GM21360 (cell line): ENCODE measurements at regions not wholly inside any gene's neighbourhood (a gene's known extent, or its start where the extent isn't known, plus 50 kb on each side); places are given as distances from the start of the nearest gene placed in this dataset.
"Not testable (repeated sequence)": the region's sequence is repeated elsewhere in the genome, so short reads cannot be mapped to it uniquely, and the experiment has no call there.

Source experiments
- ATAC-seq: cut with Tn5 transposase; IDR thresholded peaks from one replicate; pipeline ENCODE4 v1.9.1; 2021; ENCODE audit warnings: mild to moderate bottlenecking, moderate library complexity; ENCODE audit not compliant: unreplicated experiment

DNA sequence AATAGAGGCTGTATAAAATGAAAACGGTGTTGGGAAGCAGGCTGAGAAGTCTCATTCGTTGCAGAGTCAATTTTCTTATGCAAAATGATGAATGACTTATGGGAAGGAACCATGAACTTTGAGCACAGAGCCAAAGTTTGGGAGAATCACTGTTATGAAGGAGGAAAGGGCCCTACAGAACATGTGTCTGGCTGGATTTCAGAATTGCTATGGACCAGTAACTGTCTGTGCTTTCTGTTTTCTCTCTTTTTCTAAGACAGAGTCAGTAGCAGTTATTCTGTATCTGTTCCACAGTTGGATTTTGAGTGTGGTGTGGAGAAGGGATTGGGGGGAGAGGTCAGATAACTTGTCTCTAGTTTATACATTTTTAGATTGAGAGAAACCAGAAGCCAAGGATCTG lies 265.0 kb upstream of the HS3ST1 start:
- ATAC-seq, result no peak

DNA sequence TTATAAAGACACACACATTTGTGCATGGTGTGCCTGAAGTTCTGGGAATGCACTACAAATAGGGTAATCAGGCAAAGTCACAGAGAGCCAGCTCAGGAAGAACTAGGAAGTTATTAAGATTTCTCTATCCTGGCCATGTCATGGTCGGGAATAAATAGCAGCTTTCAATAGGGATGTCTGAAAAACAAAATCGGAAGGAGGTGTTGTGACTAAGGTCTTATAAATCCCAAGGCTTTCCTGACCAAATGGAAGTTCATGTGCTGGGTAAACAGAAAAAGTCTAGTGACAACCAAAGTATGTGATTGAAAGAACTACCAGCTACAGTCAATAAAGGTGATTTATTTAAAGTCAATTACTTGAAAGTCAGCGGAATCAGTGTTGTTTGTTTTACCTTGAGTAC lies 262.5 kb upstream of the HS3ST1 start:
- ATAC-seq, result no peak

DNA sequence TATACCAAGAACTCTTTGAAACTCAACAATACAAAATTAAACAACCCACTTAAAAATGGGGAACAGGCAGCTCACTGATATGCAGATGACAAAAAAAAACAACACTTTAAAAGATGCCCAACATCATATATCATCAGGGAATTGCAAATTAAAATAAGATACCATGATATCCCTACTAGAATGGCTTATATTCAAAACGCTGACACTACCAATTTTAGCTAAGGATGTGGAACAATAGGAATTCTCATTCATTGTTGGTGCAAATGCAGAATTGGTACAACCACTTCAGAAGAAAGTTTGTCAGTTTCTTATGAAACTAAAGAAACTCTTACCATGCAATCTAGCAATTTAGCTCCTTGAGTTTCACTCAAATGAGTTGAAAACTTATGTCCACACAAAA lies 259.0 kb upstream of the HS3ST1 start:
- ATAC-seq, result no peak

DNA sequence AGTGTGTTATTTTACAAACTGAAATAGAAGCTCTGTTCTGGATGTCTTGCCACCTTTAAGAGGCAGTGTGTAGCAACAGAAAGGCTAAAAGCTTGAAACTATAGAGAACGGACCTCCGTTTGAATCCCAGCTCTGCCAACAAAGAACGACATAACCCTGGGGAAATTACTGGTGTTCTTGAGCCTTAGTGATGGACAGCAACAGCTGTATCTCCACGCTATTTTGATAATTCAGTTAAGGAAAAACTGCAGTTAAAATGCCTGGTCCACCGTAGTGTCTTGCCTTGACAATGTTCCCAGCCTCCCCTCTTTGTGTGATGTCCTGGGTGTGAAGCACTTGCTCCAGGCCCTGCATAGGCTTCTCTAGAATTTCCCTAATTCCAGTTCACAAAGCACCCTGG lies 256.8 kb upstream of the HS3ST1 start:
- ATAC-seq, result no peak

DNA sequence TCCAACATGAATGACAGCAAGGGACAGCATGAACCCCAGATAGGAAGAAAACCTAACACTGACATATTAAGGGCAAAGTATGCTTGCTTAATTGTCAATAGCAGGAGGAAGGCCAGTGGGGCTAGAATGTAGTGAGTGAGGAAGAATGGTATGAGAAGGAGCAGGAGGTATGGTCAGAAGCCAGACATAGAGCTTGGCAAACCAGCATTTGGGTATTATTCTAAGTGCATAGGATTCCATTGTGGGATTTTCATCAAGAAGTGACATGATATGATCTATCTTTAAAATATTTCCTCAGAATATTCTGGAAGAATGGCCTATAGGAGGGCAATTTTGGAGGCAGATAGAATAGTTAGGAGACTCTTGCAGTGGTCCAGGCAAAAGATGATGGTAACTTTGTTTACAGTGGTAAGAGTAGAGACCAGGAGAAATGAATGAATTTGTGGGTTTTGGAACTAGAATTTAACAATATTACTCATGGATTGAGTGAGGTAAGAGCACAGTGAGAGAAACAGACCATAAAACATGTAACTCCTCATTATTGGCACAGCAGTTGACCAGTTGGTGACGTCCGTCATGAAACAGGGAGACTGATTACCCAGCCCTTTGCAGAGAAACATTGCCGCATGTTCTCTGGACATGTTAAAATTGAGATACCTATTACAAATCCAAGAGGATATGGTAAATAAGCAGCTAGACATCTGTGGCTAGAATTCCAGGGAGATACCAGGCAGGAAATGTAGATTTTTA lies 246.5 kb upstream of the HS3ST1 start:
- no peak for ATAC-seq

DNA sequence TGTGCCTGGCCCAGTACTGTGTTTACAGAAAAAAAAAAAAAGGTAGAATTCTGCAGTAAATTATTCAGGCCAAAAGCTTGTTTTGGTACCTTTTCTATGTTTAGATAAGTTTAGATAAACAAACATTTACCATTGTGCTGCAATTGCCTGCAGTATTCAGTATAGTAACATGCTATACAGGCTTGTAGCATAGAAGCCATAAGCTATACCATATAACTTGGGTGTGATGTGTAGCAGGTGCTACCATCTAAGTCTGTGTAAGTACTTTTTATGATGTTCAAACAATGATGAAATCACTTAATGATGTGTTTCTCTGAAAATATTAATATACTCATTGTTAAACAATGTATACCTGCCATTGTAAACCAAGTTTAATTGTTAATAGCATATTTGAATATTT lies 241.6 kb upstream of the HS3ST1 start:
- no peak for ATAC-seq

DNA sequence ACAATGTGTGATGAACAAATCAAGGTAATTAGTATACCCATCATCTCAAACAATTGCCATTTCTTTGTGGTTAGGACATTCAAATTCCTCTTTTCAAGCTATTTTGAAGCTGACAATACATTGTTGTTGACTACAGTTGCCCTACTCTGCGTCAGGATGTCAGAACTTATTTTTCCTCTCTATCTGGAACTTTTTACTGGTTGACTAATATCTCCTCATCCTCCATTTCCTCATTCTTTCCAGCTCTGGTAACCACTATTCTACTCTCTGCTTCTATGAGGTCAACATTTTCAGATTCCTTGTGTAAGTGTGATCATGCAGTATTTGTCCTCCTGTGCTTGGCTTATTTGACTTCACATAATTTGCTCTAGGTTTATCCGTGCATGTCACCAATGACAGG lies 240.5 kb upstream of the HS3ST1 start:
- no peak for ATAC-seq

DNA sequence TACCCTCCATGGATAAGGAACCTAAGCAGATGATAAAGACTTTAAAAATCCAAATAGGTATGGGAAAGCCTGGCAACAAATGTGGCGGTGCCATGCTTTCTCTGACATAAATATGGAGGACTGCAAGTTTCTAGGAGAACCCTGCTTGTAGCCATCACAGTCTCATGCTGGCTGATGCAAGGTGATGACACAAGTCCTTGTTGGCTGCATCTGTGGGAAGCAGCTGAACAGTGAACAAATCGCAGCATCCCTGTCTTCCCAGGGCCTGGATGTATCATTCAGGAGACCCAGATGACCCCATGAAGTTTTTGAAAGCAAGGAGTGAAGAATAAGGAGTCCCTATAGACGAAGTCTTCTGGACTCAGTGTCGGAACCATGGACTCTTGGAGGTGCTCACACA lies 234.4 kb upstream of the HS3ST1 start:
- ATAC-seq, result no peak

DNA sequence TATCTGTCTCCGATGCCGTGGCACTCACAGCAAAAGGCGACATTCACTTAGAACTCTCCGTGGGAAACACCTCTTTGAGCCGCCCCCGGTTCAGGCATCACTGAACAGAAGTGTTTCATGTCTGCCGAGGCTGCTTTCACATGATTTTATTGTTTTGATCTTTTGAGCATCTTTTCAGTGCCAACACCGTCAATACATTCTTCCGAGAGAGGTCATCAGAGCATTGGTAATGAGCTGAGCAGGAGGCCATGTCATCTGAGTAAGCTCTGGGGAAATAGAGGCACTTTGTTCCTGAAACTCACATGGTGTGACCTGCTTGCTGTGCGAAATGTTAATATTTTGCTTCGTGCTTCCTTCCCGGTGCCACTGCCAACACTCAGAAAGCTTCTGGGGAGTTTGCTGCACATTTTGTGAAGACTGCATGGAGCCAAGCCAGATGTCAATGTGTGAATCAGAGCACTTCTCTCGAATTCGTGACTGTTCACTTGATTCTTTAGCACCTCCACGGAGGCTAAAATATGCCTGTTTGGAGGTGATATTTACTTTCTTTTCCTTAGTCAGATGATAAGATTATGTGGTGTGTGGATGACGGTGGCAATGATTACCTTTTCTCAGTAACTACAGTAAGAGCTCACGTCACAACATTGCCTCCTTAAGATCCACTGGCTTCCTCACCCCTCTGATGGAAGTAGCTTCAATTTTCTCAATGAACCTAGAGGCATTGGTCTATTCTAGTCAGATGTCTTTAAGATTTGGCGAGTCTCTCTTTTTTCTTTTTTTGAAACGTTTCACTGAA lies 222.3 kb upstream of the HS3ST1 start:
- no peak for ATAC-seq

DNA sequence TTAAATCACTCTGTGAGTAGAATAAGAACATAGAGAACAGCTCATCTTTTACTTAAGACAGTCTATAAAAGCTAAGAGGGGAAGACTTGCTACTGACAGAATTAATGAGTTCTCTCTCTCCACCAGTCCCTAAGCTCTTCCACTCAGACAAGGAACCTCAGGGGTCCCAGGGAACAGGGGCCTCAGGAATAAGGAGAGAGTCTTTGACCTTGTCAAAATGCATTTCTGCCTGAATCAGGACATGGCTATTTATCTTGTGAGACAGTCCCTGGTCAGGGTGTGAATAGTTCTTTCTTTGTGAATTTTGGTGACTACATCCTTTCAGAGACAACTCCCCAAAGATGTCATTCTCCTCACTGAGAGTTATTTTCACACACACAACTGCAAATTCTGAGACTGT lies 218.7 kb upstream of the HS3ST1 start:
- no peak for ATAC-seq

DNA sequence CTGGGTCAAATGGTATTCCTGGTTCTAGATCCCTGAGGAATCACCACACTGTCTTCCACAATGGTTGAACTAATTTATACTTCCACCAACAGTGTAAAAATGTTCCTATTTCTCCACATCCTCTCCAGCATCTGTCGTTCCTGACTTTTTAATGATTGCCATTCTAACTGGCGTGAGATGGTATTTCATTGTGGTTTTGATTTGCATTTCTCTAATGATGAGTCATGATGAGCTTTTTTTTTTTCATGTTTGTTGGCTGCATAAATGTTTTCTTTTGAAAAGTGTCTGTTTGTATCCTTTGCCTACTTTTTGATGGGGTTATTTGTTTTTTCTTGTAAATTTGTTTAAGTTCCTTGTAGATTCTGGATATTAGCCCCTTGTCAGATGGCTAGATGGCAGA lies 214.4 kb upstream of the HS3ST1 start:
- ATAC-seq, result not testable (repeated sequence)

DNA sequence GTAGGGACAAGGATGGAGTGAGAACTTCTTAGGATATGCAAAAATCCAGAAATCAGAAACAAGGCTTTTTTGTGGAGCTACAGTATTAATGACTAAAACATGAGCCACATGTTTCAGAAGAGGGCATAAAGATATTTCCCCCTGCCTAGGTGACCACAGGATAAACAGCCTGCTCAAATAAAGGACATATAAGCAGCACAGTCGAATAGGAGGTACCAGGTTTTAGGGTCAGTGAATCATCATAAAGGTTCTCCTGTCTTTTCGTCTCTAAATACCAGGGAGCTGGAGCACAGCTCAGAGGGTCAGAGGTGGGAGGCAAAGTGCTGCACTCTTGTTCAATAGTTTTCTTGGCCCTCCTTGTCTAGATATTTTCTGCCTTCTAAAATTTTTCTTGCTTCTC lies 211.9 kb upstream of the HS3ST1 start:
- no peak for ATAC-seq

DNA sequence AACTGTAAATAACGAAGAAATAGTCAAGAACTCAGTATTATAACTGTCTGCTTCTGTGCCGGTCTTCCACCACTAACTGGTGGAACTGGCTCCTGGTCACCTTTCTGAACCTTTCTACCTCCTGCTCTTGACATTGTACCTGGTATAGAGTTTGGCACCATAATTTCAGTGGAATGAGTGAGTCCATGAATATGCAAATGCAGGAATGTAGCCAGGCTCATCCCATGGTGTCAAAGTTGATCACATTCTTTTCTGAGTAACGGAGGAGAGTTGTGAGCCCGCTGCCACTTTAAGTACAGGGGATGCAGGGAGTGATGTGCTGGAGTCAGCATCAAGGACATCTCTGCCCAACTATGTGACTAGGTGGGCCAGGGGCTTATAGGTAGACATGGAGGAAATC lies 207.9 kb upstream of the HS3ST1 start:
- ATAC-seq, result no peak

DNA sequence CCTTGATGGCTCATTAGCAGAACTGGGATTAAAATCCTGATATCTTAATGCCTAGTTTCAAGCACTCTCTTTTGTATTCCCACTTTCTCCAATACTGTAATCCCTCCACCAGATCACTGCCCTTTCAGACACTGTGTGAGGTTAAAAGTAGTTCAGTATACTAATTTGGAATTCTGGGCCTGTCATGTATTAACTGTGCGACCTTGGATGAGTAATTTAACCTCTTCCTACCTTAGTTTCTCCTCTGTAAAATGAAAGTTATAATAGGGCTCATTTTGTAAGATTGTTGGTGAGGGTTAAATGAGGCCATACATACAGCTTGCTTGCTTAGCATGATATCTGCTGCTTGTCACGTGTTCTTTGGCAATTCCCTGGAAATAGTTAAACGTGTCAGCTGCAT lies 207.3 kb upstream of the HS3ST1 start:
- no peak for ATAC-seq

DNA sequence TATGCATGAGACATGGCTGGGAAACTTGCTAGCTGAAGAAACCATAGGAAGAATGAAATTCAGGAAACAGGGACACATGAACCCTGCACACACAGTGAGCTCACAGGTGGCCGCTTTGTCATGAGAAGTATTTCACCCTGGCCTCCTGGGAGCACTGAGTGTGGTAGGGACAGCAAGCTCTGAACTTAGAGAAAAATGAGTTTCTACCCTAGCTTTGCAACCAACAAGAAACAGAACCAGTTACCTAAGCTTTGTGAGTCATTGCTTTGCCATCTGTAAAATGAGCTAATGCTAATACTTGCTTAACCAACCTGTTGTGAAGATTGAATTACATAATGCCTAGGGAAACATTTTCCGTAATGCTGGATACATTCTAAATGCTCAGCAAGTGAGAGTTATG lies 206.6 kb upstream of the HS3ST1 start:
- no peak for ATAC-seq

DNA sequence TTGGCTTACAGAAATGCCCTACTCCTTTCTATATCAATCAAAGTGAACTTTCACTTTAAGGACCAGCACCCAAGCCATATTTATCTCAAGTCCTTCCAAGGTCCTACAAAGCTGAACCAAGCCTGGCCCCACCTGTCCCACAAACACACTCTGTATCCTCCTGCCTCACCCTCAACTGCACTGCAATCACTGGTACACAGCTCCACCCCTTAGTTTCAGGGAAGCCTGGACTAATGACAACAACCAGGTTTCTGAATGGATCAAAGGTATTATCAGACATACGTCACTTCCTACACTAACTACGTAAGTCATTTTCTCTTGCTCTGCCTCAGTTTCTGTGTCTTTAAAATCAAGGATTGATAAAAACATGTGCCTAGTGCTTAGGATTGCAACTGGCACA lies 205.6 kb upstream of the HS3ST1 start:
- no peak for ATAC-seq

DNA sequence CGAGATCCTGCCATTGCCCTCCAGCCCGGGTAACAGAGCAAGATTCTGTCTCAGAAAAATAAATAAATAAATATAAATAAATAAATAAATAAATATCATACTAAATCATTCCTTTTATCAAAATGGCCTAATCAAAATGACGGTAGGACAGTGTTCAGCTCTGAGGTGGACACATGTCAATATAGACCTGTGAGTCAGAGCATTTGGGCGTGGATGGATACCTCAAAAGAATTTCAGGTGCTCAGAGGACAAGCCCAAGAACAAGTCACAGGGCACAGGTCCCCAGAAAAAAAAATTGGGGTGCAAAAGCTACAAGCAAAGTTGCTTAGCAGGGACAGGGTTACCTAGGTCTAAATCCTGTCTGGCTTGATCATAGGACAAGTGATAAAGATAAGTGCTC lies 204.7 kb upstream of the HS3ST1 start:
- ATAC-seq, result no peak

DNA sequence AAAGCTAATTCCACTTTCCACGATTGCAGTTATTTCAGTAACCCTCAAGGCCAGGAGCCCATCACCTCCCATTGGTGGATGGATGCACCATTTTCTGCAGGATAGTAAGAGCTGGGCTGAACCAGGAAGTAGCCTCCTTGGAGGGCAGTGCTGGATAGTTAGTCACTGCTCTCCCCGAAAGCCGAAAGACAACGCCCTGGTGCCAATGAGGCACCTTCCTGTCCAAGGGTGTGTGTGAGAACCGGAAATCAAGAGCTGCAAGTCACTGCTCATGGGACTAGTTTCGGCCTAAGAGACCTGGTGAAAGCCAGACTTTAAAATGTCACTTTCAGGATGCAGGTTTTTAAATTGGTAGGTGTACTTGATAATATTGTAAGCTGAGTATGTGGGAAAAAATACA lies 203.8 kb upstream of the HS3ST1 start:
- ATAC-seq, result no peak

DNA sequence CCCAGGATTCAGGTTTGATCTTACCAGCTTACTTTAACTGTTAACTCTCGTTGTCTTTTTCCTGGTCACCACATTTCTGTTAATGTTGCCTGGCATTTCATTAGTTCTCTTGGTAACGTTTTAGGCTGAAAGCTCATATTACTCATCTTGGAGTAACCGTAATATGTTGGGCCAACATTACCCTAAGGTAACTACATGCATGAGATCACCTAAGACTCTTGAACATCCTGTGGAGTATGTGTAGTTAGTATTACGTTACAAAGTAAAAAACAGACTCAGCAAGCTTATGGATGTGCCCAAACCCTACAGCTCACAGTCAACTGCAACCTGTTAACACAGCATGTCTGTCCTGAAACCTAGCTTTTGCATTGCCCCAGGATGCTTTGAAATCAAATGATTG lies 203.3 kb upstream of the HS3ST1 start:
- no peak for ATAC-seq

DNA sequence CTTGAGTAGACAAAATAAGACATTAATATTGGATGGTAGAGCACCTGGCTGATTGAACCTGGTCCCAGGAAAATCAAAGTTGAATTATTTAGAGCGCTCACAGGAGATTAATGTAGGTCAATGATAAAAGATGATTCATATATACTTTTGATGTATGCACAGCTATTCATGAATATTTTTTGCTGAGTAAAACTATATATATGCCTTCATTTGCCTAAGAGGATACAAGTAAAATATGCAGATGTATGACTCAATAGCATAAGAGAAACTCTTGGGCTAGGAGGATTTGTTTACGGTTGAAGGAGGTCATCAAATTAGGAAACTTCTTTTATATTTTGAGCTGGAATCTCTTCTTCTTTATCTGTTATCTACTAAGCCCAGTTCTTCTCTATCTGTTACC lies 202.7 kb upstream of the HS3ST1 start:
- no peak for ATAC-seq

DNA sequence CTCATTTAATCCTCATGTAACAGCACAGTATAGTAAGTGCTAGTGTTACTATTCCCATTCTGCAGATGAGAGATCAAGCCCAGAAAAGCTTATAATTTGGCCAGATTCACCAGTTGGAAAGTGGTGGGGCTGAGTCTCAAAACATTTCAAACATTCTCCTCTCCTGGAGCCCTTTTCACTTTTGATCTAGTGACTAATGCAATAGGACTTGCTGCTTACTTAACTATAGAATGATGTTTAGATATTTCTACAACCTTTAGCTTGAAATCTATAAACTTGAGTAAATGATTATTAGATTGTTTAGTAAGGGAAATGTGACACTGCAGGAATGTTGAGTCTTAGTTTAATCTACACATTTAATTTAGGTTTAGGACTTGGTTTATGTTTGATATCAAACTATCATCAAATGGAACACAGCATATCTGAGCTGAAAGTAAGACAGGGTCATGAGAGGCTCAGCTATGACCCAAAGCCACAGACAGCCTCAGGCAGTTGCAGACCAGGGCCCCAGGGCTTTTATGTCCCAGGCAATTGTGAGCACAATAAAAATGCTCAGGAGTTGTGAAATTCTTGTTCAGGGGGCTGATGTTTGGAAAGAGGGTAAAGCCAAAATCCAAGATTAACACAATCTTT lies 199.5 kb upstream of the HS3ST1 start:
- no peak for ATAC-seq

DNA sequence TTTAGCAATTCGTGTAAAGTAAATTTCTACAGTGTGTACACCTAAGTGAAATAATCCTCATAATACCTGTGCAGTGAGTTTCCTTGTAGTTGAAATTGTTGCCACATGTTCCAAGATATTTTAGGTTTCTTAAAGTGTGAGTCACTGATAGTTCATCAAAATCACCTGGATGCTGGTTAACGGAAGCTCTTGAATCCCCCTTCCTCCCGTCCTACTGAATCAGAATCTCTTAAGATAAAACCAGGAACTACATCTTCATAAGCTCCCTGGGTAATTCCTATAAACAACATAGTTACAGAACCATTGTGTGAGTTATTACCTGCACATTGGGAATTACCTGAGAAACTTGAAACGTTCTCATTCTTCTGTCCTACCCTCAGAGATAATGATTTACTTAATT lies 197.4 kb upstream of the HS3ST1 start:
- no peak for ATAC-seq
